Stomach (tissue), 4 donors: ENCODE measurements at regions not wholly inside any gene's neighbourhood (a gene's known extent, or its start where the extent isn't known, plus 50 kb on each side); places are given as distances from the start of the nearest gene placed in this dataset.

Experiments
- POLR2A ChIP-seq, 4 donors: fragments of 450-650 bp; IDR thresholded peaks; one replicate each; pipeline ENCODE4 v1.6.1; 2016; ENCODE audit warnings: antibody characterized with exemption in 4 of 4, control low read depth in 2 of 4, mild to moderate bottlenecking in 1 of 4, moderate library complexity in 1 of 4
- TF ChIP-seq, protein P1 (sequence below), 7 experiments: fragments of 450-650 bp in 4 of 7; fragments of 200-600 bp in 3 of 7; sonication (generic) in 3 of 7; IDR thresholded peaks; one replicate each; pipeline ENCODE4 v1.5.1; 2016 to 2019; ENCODE audit warnings: antibody characterized with exemption in 7 of 7, control low read depth in 2 of 7, mild to moderate bottlenecking in 1 of 7

DNA sequence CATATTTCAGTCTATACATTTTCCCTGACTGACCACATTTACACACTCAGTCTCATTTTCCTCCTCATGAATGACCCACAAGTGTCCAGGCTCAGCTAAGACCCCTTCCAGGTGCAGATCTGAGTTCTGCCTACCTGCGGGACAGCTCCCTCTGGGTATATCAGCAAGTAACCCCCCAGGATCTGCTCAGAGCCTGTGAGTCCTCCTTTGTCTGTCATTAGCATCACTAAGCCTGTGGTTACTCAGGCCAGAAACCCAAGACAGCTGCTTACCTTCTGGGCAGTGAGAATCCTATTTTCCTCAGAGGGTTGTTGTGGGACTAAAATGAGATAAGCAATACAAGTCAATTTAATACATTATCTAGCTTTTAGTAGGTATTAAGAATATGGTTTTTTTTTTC lies 487.6 kb upstream of the BOD1L1 start:
- TF ChIP-seq, protein P1, sequence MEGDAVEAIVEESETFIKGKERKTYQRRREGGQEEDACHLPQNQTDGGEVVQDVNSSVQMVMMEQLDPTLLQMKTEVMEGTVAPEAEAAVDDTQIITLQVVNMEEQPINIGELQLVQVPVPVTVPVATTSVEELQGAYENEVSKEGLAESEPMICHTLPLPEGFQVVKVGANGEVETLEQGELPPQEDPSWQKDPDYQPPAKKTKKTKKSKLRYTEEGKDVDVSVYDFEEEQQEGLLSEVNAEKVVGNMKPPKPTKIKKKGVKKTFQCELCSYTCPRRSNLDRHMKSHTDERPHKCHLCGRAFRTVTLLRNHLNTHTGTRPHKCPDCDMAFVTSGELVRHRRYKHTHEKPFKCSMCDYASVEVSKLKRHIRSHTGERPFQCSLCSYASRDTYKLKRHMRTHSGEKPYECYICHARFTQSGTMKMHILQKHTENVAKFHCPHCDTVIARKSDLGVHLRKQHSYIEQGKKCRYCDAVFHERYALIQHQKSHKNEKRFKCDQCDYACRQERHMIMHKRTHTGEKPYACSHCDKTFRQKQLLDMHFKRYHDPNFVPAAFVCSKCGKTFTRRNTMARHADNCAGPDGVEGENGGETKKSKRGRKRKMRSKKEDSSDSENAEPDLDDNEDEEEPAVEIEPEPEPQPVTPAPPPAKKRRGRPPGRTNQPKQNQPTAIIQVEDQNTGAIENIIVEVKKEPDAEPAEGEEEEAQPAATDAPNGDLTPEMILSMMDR (IDR thresholded peaks at IDR 0.05): no peak
- TF ChIP-seq POLR2A (IDR thresholded peaks at IDR 0.05): no peak
